Endodermal cell (in vitro differentiated cells): ENCODE measurements at regions not wholly inside any gene's neighbourhood (a gene's known extent, or its start where the extent isn't known, plus 50 kb on each side); places are given as distances from the start of the nearest gene placed in this dataset.

Experiments
- DNase-seq: peaks from one replicate; pipeline ENCODE4 v3.0.0-alpha.2; 2017
- H3K27ac ChIP-seq: 2 replicates; pipeline ENCODE4 v1.5.1; 2013; ENCODE audit warnings: mild to moderate bottlenecking, low read depth, low read length, moderate library complexity
- H3K27me3 ChIP-seq: 2 replicates; pipeline ENCODE4 v1.6.1; 2013; ENCODE audit warnings: mild to moderate bottlenecking, low read length, moderate library complexity; ENCODE audit not compliant: insufficient read depth, control insufficient read depth, poor library complexity, severe bottlenecking
- H3K36me3 ChIP-seq: 2 replicates; pipeline ENCODE4 v1.7.0; 2013; ENCODE audit warnings: mild to moderate bottlenecking, low read length, moderate library complexity; ENCODE audit not compliant: control insufficient read depth, insufficient read depth
- H3K4me1 ChIP-seq: one replicate; pipeline ENCODE4 v1.7.0; 2013; ENCODE audit warnings: low read length; ENCODE audit not compliant: control insufficient read depth, insufficient read depth
- H3K4me3 ChIP-seq: 2 replicates; pipeline ENCODE4 v1.5.1; 2013; ENCODE audit warnings: mild to moderate bottlenecking, low read length, moderate library complexity
- H3K9ac ChIP-seq: 2 replicates; pipeline ENCODE4 v1.6.1; 2013; ENCODE audit warnings: mild to moderate bottlenecking, low read length, moderate library complexity; ENCODE audit not compliant: poor library complexity, severe bottlenecking; ENCODE audit errors: extremely low read depth
- H3K9me3 ChIP-seq: 2 replicates; pipeline ENCODE4 v1.6.1; 2013; ENCODE audit warnings: mild to moderate bottlenecking, low read length, moderate library complexity; ENCODE audit not compliant: control insufficient read depth
- H3K27ac Mint-ChIP-seq: 2 replicates; pipeline ENCODE4 v1.8.0; 2020; ENCODE audit warnings: mixed read lengths
- H3K27me3 Mint-ChIP-seq: 2 replicates; pipeline ENCODE4 v1.8.0; 2021; ENCODE audit warnings: mild to moderate bottlenecking, mixed read lengths; ENCODE audit not compliant: insufficient read depth
- H3K36me3 Mint-ChIP-seq: 2 replicates; pipeline ENCODE4 v1.8.0; 2020; ENCODE audit warnings: low read depth, mixed read lengths
- H3K4me1 Mint-ChIP-seq: 2 replicates; pipeline ENCODE4 v1.8.0; 2020; ENCODE audit warnings: mixed read lengths
- H3K4me3 Mint-ChIP-seq: 2 replicates; pipeline ENCODE4 v1.8.0; 2020; ENCODE audit warnings: mild to moderate bottlenecking, moderate library complexity, mixed read lengths
- H3K9me3 Mint-ChIP-seq: 2 replicates; pipeline ENCODE4 v1.8.0; 2020; ENCODE audit warnings: mild to moderate bottlenecking, mixed read lengths
- WGBS, 2 experiments: methylation state at CpG; one replicate each; pipeline versions ENCODE4 v1.1.5 to v1.1.7; 2013; ENCODE audit warnings: missing lambda C conversion rate in 2 of 2, mixed read lengths in 1 of 2; ENCODE audit not compliant: insufficient coverage in 1 of 2, insufficient read length in 1 of 2; 5-methylcytosine and 5-hydroxymethylcytosine counted together
- TF ChIP-seq, protein P1 (sequence below): fragments of 200-600 bp; sonication (generic); conservative IDR thresholded peaks from 2 replicates; pipeline ENCODE4 v1.5.0; 2021; ENCODE audit warnings: antibody characterized with exemption, mild to moderate bottlenecking

DNA sequence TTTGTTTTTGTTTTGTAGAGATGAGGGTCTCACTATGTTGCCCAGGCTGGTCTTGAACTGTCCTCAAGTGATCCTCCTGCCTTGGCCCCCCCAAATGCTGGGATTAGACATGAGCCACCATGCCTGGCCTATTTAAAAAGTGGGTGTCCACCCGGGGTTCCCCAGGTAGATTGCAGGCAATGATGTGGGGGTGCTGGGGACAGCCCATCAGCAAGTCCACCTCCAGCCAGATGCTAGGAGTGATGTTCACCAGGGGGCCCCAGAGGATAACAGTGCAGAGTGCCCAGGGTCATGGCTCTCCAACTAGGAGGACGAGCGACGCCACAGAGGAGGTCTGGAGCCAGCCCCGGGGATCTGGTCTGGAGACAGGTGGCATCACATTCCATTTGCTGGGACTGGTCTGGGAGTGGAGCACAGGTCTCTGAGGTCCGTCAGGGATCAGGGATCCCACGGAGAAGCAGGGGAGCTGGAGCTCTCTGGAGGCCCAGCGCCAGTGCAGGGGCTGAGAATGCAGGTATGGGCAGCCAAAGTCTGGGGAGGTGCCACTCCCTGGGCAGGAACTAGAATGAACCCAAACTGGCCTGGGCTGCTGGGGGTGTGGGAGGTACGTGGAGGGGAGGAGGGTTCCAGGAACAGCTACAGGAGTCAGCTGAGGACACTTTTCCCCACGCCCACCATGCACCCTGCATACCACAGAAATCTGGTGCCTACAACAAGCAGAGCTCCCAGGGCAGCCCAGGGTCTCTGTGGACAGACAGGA is 51.2 kb upstream of the PCSK6 start:
- Mint-ChIP-seq H3K4me3 (no peak overlapping the region), H3K36me3 (no peaks in the 10 kb centered on the region), H3K27ac (no peak overlapping the region), H3K27me3 (peaks cover 7% of the 10 kb centered on the region), H3K9me3 (no peaks in the 10 kb centered on the region), H3K4me1 (no peaks in the 10 kb centered on the region)
- no peaks in the 10 kb centered on the region for H3K4me1 ChIP-seq
- H3K4me3 ChIP-seq: no peak overlapping the region
- H3K9me3 ChIP-seq: no peaks in the 10 kb centered on the region
- H3K27me3 ChIP-seq: no peaks in the 10 kb centered on the region
- H3K36me3 ChIP-seq: no peaks in the 10 kb centered on the region
- H3K9ac ChIP-seq: no peak overlapping the region
- no peak overlapping the region for H3K27ac ChIP-seq
- peak; percentile 44 for DNase-seq
- WGBS, 2 experiments: 86 to 87% methylated on average over 5 to 10 of the region's 10 CpGs
- TF ChIP-seq, protein P1, sequence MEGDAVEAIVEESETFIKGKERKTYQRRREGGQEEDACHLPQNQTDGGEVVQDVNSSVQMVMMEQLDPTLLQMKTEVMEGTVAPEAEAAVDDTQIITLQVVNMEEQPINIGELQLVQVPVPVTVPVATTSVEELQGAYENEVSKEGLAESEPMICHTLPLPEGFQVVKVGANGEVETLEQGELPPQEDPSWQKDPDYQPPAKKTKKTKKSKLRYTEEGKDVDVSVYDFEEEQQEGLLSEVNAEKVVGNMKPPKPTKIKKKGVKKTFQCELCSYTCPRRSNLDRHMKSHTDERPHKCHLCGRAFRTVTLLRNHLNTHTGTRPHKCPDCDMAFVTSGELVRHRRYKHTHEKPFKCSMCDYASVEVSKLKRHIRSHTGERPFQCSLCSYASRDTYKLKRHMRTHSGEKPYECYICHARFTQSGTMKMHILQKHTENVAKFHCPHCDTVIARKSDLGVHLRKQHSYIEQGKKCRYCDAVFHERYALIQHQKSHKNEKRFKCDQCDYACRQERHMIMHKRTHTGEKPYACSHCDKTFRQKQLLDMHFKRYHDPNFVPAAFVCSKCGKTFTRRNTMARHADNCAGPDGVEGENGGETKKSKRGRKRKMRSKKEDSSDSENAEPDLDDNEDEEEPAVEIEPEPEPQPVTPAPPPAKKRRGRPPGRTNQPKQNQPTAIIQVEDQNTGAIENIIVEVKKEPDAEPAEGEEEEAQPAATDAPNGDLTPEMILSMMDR: no peak

DNA sequence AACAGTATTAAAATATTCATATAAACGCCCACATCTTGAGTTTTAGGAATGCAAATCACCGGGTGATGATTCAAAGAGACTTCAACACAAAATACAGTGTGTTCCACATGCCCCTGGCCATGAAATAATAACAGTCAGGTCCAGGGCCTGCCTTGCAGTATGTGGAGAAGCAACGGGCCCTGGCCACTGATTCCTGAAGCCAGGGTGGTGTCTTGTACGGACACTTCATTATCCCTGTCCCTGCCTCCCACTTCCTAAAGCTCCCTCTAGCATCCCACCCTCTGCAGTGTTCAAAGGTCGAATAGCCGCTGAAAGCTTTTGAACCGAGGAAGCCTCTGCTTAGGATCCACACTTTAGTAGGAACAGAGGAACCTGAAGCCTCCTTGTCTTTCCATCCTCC is 50.4 kb upstream of the PCSK6 start:
- H3K36me3 ChIP-seq: no peaks in the 10 kb centered on the region
- H3K9me3 Mint-ChIP-seq: no peaks in the 10 kb centered on the region

DNA sequence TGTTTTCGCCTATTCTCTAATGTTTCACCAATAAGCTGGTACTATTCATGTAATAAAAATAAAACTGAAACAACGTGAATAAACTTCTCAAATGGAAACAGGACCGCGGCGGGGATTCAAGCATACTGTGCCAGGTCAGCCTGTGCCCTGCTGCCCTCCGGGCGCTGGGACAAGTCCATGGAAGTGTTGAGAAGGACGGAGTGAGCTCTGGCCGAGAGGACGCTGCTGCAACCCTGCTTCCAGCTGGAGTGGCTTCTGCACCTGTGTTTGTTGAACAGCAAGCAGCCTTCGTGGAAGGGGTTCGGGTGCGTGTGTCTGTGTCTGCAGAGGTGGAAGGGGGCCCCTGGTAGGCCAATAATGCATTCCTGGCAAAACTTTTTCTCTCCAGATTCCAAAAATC is 50.0 kb upstream of the PCSK6 start:
- no peak overlapping the region for H3K9ac ChIP-seq
- no peaks in the 10 kb centered on the region for H3K9me3 ChIP-seq
- no peaks in the 10 kb centered on the region for H3K36me3 Mint-ChIP-seq
- H3K4me1 Mint-ChIP-seq: no peaks in the 10 kb centered on the region
- WGBS, 2 experiments: 94 to 99% methylated on average over 9 to 13 of the region's 13 CpGs
- H3K27ac ChIP-seq: no peak overlapping the region
- DNase-seq: peak; percentile 30
- peaks cover 2% of the 10 kb centered on the region for H3K27me3 Mint-ChIP-seq
- no peak overlapping the region for H3K4me3 Mint-ChIP-seq
- no peaks in the 10 kb centered on the region for H3K27me3 ChIP-seq
- H3K36me3 ChIP-seq: no peaks in the 10 kb centered on the region
- H3K4me1 ChIP-seq: no peaks in the 10 kb centered on the region
- H3K27ac Mint-ChIP-seq: no peak overlapping the region
- no peaks in the 10 kb centered on the region for H3K9me3 Mint-ChIP-seq
- TF ChIP-seq, protein P1: no peak
- no peak overlapping the region for H3K4me3 ChIP-seq

More for the DNA sequence above, 50.4 kb upstream of the PCSK6 start:
- Histone ChIP-seq H3K4me1 (no peaks in the 10 kb centered on the region), H3K9ac (no peak overlapping the region), H3K4me3 (no peak overlapping the region), H3K9me3 (no peaks in the 10 kb centered on the region), H3K27ac (no peak overlapping the region), H3K27me3 (no peaks in the 10 kb centered on the region)
- Mint-ChIP-seq H3K27me3 (peaks cover 2% of the 10 kb centered on the region), H3K4me3 (no peak overlapping the region), H3K36me3 (no peaks in the 10 kb centered on the region), H3K4me1 (no peaks in the 10 kb centered on the region), H3K27ac (no peak overlapping the region)
- WGBS, 2 experiments: 89 to 90% methylated on average over 6 to 7 of the region's 7 CpGs
- TF ChIP-seq, protein P1: no peak
- peak; percentile 7 for DNase-seq
